Activated CD4-positive, alpha-beta T cell treated with anti-CD3 and anti-CD28 coated beads for 4 hours (primary cell): ENCODE measurements at regions not wholly inside any gene's neighbourhood (a gene's known extent, or its start where the extent isn't known, plus 50 kb on each side); places are given as distances from the start of the nearest gene placed in this dataset.
A peak's percentile ranks its signal among the peaks of the same experiment; 100 is the strongest.
"Not testable (repeated sequence)": the region's sequence is repeated elsewhere in the genome, so short reads cannot be mapped to it uniquely, and the experiment has no call there.

Source experiments
- DNase-seq, 2 donors: peaks; one replicate each; pipeline ENCODE4 v3.0.0-alpha.2; 2020

GRCh38 chr6:27617046-27617687 is 144.3 kb upstream of the ZNF184 start:
- DNase-seq, result no peak

GRCh38 chr6:27616328-27617045 is 143.6 kb upstream of the ZNF184 start:
- no peak for DNase-seq

GRCh38 chr6:27611451-27611850 is 138.5 kb upstream of the ZNF184 start:
- DNase-seq, result no peak

GRCh38 chr6:27608916-27609883 is 136.3 kb upstream of the ZNF184 start:
- peak in 1 of 2 donors; percentile 17 for DNase-seq

- DNase-seq, result no peak
These were observed 132.8 kb upstream of the ZNF184 start for GRCh38 chr6:27605401-27606342.

GRCh38 chr6:27604986-27605385 is 132.1 kb upstream of the ZNF184 start:
- DNase-seq, result no peak

GRCh38 chr6:27601668-27602254 is 128.9 kb upstream of the ZNF184 start:
- no peak for DNase-seq

- no peak for DNase-seq
These were observed 127.1 kb upstream of the ZNF184 start for GRCh38 chr6:27599859-27600532.

GRCh38 chr6:27597031-27597567 is 124.2 kb upstream of the ZNF184 start:
- not testable (repeated sequence) for DNase-seq

GRCh38 chr6:27593861-27594260 is 121.0 kb upstream of the ZNF184 start:
- DNase-seq, result no peak

- no peak for DNase-seq
These were observed 120.4 kb upstream of the ZNF184 start for GRCh38 chr6:27593200-27593818.

GRCh38 chr6:27592481-27593199 is 119.7 kb upstream of the ZNF184 start:
- DNase-seq, result no peak

GRCh38 chr6:27591699-27592480 is 119.0 kb upstream of the ZNF184 start:
- DNase-seq, result no peak

- DNase-seq, result not testable (repeated sequence)
These were observed 112.4 kb upstream of the ZNF184 start for GRCh38 chr6:27585316-27585715.

GRCh38 chr6:27584326-27584725 is 111.4 kb upstream of the ZNF184 start:
- DNase-seq, result no peak

- DNase-seq, result peak in 1 of 2 donors; percentile 3
These were observed 110.2 kb upstream of the ZNF184 start for GRCh38 chr6:27582928-27583725.

- DNase-seq, result no peak
These were observed 107.1 kb upstream of the ZNF184 start for GRCh38 chr6:27579973-27580372.

- no peak for DNase-seq
These were observed 105.0 kb upstream of the ZNF184 start for GRCh38 chr6:27577922-27578321.
